K562 (cell line): ENCODE measurements at regions not wholly inside any gene's neighbourhood (a gene's known extent, or its start where the extent isn't known, plus 50 kb on each side); places are given as distances from the start of the nearest gene placed in this dataset.

ENCODE experiments used
- MGA ChIP-seq: fragments of 450-650 bp; IDR thresholded peaks from 2 replicates; pipeline ENCODE4 v1.6.1; 2016; ENCODE audit warnings: mild to moderate bottlenecking, moderate library complexity
- ZNF12 ChIP-seq: sonication (generic); formaldehyde crosslinking; IDR thresholded peaks from 2 replicates; pipeline ENCODE4 v1.4.0; 2020; ENCODE audit warnings: mild to moderate bottlenecking, missing genetic modification reagents

GRCh38 chr4:108399610-108400265 lies 220.6 kb upstream of the RPL34 start (continued):
- TF ChIP-seq MGA (no peak), ZNF12 (CRISPR knock-in tag) (no peak)
